ENCODE measurements at regions not wholly inside any gene's neighbourhood (a gene's known extent, or its start where the extent isn't known, plus 50 kb on each side); places are given as distances from the start of the nearest gene placed in this dataset.

DNA sequence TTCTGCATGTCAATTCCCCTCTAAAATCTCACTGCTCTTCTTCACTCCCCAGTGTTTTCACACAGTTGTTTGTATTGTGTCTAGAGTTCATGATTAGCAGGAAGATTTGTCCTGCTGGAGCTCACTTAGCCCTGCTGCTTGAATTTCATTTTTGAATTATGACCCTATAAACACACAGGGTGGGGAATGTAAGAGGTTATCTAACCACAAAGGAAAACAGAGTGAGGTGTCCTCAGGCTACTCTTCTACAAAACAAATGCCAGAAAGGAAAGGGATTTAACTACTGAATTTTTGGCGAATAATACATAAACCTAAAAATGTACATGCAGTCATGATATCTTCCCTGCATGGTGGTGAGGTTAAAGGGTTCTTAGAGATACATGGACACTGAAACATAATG is 215.1 kb upstream of the CNTN4 start:
- Histone ChIP-seq H3K4me3 (replicated peaks in 1 of 3; ENCODE audit: low read depth in 2 of 3, low read length in 3 of 3) (no peak overlapping the region), H3K27me3 (ENCODE audit: control insufficient read depth in 2 of 2, insufficient read depth in 2 of 2, low read length in 2 of 2) (no peaks in the 10 kb centered on the region), H3K9ac (ENCODE audit: insufficient read depth, low read length, poor library complexity, severe bottlenecking) (no peak overlapping the region), H3K79me2 (ENCODE audit: insufficient read depth, low read length) (no peaks in the 10 kb centered on the region), H3K4me1 (ENCODE audit: control insufficient read depth in 1 of 2, insufficient read depth in 2 of 2, low read length in 2 of 2) (no peaks in the 10 kb centered on the region), H3K36me3 (replicated peaks in 1 of 2; ENCODE audit: control insufficient read depth in 1 of 2, insufficient read depth in 2 of 2, low read length in 2 of 2) (no peaks in the 10 kb centered on the region), H3K9me3 (replicated peaks in 1 of 2; ENCODE audit: control insufficient read depth in 1 of 2, insufficient read depth in 1 of 2, low read length in 2 of 2) (peaks cover 6 to 20% of the 10 kb centered on the region in 2 donors), H3K27ac (ENCODE audit: low read depth in 1 of 2, low read length in 2 of 2) (no peak overlapping the region), H4K20me1 (ENCODE audit: insufficient read depth, low read length) (no peaks in the 10 kb centered on the region), H2AFZ (ENCODE audit: insufficient read depth, low read depth, low read length, poor library complexity, severe bottlenecking) (no peak overlapping the region), H3K4me2 (replicated peaks; ENCODE audit: extremely low read depth, low read length, poor library complexity, severe bottlenecking) (no peak overlapping the region)
- Mint-ChIP-seq H3K4me3 (no peak overlapping the region), H3K9me3 (peaks cover 0 to 23% (median 6%) of the 10 kb centered on the region in 7 donors), H3K27me3 (ENCODE audit: low read depth in 3 of 3) (no peaks in the 10 kb centered on the region), H3K4me1 (no peaks in the 10 kb centered on the region), H3K36me3 (no peaks in the 10 kb centered on the region), H3K27ac (no peak overlapping the region)
- DNase-seq, result no peak
- no CpG with 5 or more reads among the region's 1 CpG for whole genome bisulfite sequencing (ENCODE audit: insufficient coverage)
- TF ChIP-seq CTCF (IDR thresholded peaks at IDR 0.05), result no peak
- intact Hi-C loops (cut with micrococcal nuclease), result no loop called here

DNA sequence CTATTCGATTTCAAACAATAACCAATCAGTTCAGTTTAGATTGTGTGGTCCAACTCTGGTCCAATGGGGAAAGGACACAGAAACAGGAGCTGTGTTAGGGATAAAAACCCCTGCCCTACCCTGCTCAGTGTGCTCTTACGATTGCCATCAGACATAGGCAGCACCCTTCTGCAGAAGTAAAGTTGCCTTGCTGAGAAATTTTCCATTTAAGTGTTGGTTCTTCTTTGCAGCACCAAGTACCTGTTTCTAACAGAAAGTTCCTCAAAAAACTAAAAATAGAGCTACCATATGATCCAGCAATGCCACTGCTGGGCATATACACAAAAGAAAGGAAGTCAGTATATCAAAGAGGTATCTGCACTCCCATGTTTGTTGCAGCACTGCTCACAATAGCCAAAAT is 206.2 kb upstream of the CNTN4 start:
- Histone ChIP-seq H3K9me3 (replicated peaks in 1 of 2; ENCODE audit: control insufficient read depth in 1 of 2, insufficient read depth in 1 of 2, low read length in 2 of 2) (peaks cover 33 to 63% of the 10 kb centered on the region in 2 donors), H3K4me2 (replicated peaks; ENCODE audit: extremely low read depth, low read length, poor library complexity, severe bottlenecking) (no peak overlapping the region), H3K9ac (ENCODE audit: insufficient read depth, low read length, poor library complexity, severe bottlenecking) (no peak overlapping the region), H2AFZ (ENCODE audit: insufficient read depth, low read depth, low read length, poor library complexity, severe bottlenecking) (no peak overlapping the region), H3K4me3 (replicated peaks in 1 of 3; ENCODE audit: low read depth in 2 of 3, low read length in 3 of 3) (no peak overlapping the region), H3K4me1 (ENCODE audit: control insufficient read depth in 1 of 2, insufficient read depth in 2 of 2, low read length in 2 of 2) (no peaks in the 10 kb centered on the region), H3K27me3 (ENCODE audit: control insufficient read depth in 2 of 2, insufficient read depth in 2 of 2, low read length in 2 of 2) (no peaks in the 10 kb centered on the region), H4K20me1 (ENCODE audit: insufficient read depth, low read length) (no peaks in the 10 kb centered on the region), H3K36me3 (replicated peaks in 1 of 2; ENCODE audit: control insufficient read depth in 1 of 2, insufficient read depth in 2 of 2, low read length in 2 of 2) (no peaks in the 10 kb centered on the region), H3K79me2 (ENCODE audit: insufficient read depth, low read length) (no peaks in the 10 kb centered on the region), H3K27ac (ENCODE audit: low read depth in 1 of 2, low read length in 2 of 2) (no peak overlapping the region)
- Mint-ChIP-seq H3K4me1 (no peaks in the 10 kb centered on the region), H3K27me3 (ENCODE audit: low read depth in 3 of 3) (peaks cover 0 to 2% (median 0%) of the 10 kb centered on the region in 3 donors), H3K27ac (no peak overlapping the region), H3K36me3 (no peaks in the 10 kb centered on the region), H3K9me3 (peaks cover 6 to 43% (median 22%) of the 10 kb centered on the region in 7 donors), H3K4me3 (no peak overlapping the region)
- 60% methylated on average over 1 of the region's 2 CpGs for WGBS (ENCODE audit: insufficient coverage)
- intact Hi-C loops (cut with micrococcal nuclease), result no loop called here
- TF ChIP-seq CTCF (IDR thresholded peaks at IDR 0.05), result no peak
- no peak for DNase-seq
